ENCODE measurements at regions not wholly inside any gene's neighbourhood (a gene's known extent, or its start where the extent isn't known, plus 50 kb on each side); places are given as distances from the start of the nearest gene placed in this dataset.
"Not testable (repeated sequence)": the region's sequence is repeated elsewhere in the genome, so short reads cannot be mapped to it uniquely, and the experiment has no call there.

- H3K9me3 ChIP-seq (ENCODE audit: low read length); H2AFZ ChIP-seq (ENCODE audit: low read length); H3K27me3 ChIP-seq (ENCODE audit: low read length); H3K9me2 ChIP-seq (replicated peaks; ENCODE audit: insufficient read depth, low read length); H3K4me3 ChIP-seq (ENCODE audit: low read length); H3K36me3 ChIP-seq (ENCODE audit: insufficient read depth, low read length); H3K4me1 ChIP-seq (ENCODE audit: low read length); H3K79me2 ChIP-seq (ENCODE audit: low read length); DNase-seq; H3K9ac ChIP-seq (ENCODE audit: low read length); H3K4me2 ChIP-seq (ENCODE audit: low read depth, low read length, poor library complexity, severe bottlenecking); H3K27ac ChIP-seq (ENCODE audit: low read length); H4K20me1 ChIP-seq (ENCODE audit: insufficient read depth, low read depth, low read length): not testable (repeated sequence)
These were observed 315.0 kb downstream of the NSUN3 start for GRCh38 chr3:94377863-94378262.

- no peak for DNase-seq
- Histone ChIP-seq H3K9me2 (replicated peaks; ENCODE audit: insufficient read depth, low read length) (no peaks in the 10 kb centered on the region), H3K4me1 (ENCODE audit: low read length) (no peaks in the 10 kb centered on the region), H4K20me1 (ENCODE audit: insufficient read depth, low read depth, low read length) (no peaks in the 10 kb centered on the region), H3K9ac (ENCODE audit: low read length) (no peak overlapping the region), H2AFZ (ENCODE audit: low read length) (no peak overlapping the region), H3K27ac (ENCODE audit: low read length) (no peak overlapping the region), H3K27me3 (ENCODE audit: low read length) (no peaks in the 10 kb centered on the region), H3K79me2 (ENCODE audit: low read length) (no peaks in the 10 kb centered on the region), H3K4me2 (ENCODE audit: low read depth, low read length, poor library complexity, severe bottlenecking) (no peak overlapping the region), H3K36me3 (ENCODE audit: insufficient read depth, low read length) (no peaks in the 10 kb centered on the region), H3K4me3 (ENCODE audit: low read length) (no peak overlapping the region), H3K9me3 (ENCODE audit: low read length) (no peaks in the 10 kb centered on the region)
These were observed 315.5 kb downstream of the NSUN3 start for GRCh38 chr3:94378322-94378721.

GRCh38 chr3:94379264-94379663 lies 316.4 kb downstream of the NSUN3 start:
- H3K9ac ChIP-seq (ENCODE audit: low read length) = no peak overlapping the region
- H3K9me2 ChIP-seq (replicated peaks; ENCODE audit: insufficient read depth, low read length) = no peaks in the 10 kb centered on the region
- H3K36me3 ChIP-seq (ENCODE audit: insufficient read depth, low read length) = no peaks in the 10 kb centered on the region
- H3K4me3 ChIP-seq (ENCODE audit: low read length) = no peak overlapping the region
- H3K79me2 ChIP-seq (ENCODE audit: low read length) = no peaks in the 10 kb centered on the region
- H4K20me1 ChIP-seq (ENCODE audit: insufficient read depth, low read depth, low read length) = no peaks in the 10 kb centered on the region
- 0 out of 2 replicates have a peak, but pooled peaks cover 3% of the 10 kb centered on the region for H3K9me3 ChIP-seq (ENCODE audit: low read length)
- H3K4me1 ChIP-seq (ENCODE audit: low read length) = no peaks in the 10 kb centered on the region
- no peaks in the 10 kb centered on the region for H3K27me3 ChIP-seq (ENCODE audit: low read length)
- no peak overlapping the region for H2AFZ ChIP-seq (ENCODE audit: low read length)
- H3K27ac ChIP-seq (ENCODE audit: low read length) = no peak overlapping the region
- no peak for DNase-seq
- no peak overlapping the region for H3K4me2 ChIP-seq (ENCODE audit: low read depth, low read length, poor library complexity, severe bottlenecking)

GRCh38 chr3:94394885-94395284 lies 332.0 kb downstream of the NSUN3 start:
- Histone ChIP-seq H4K20me1 (ENCODE audit: insufficient read depth, low read depth, low read length) (no peaks in the 10 kb centered on the region), H3K9me2 (replicated peaks; ENCODE audit: insufficient read depth, low read length) (no peaks in the 10 kb centered on the region), H3K27ac (ENCODE audit: low read length) (no peak overlapping the region), H3K79me2 (ENCODE audit: low read length) (no peaks in the 10 kb centered on the region), H3K36me3 (ENCODE audit: insufficient read depth, low read length) (no peaks in the 10 kb centered on the region), H3K4me2 (ENCODE audit: low read depth, low read length, poor library complexity, severe bottlenecking) (no peak overlapping the region), H2AFZ (ENCODE audit: low read length) (no peak overlapping the region), H3K27me3 (ENCODE audit: low read length) (no peaks in the 10 kb centered on the region), H3K4me1 (ENCODE audit: low read length) (no peaks in the 10 kb centered on the region), H3K4me3 (ENCODE audit: low read length) (no peak overlapping the region), H3K9ac (ENCODE audit: low read length) (no peak overlapping the region), H3K9me3 (ENCODE audit: low read length) (no peaks in the 10 kb centered on the region)
- no peak for DNase-seq

GRCh38 chr3:94395851-94396250 lies 333.0 kb downstream of the NSUN3 start:
- H3K27ac ChIP-seq (ENCODE audit: low read length) = no peak overlapping the region
- H3K79me2 ChIP-seq (ENCODE audit: low read length) = no peaks in the 10 kb centered on the region
- H3K4me2 ChIP-seq (ENCODE audit: low read depth, low read length, poor library complexity, severe bottlenecking) = no peak overlapping the region
- no peaks in the 10 kb centered on the region for H4K20me1 ChIP-seq (ENCODE audit: insufficient read depth, low read depth, low read length)
- no peak overlapping the region for H2AFZ ChIP-seq (ENCODE audit: low read length)
- no peaks in the 10 kb centered on the region for H3K9me3 ChIP-seq (ENCODE audit: low read length)
- DNase-seq = no peak
- no peak overlapping the region for H3K4me3 ChIP-seq (ENCODE audit: low read length)
- no peaks in the 10 kb centered on the region for H3K27me3 ChIP-seq (ENCODE audit: low read length)
- H3K4me1 ChIP-seq (ENCODE audit: low read length) = no peaks in the 10 kb centered on the region
- no peak overlapping the region for H3K9ac ChIP-seq (ENCODE audit: low read length)
- H3K36me3 ChIP-seq (ENCODE audit: insufficient read depth, low read length) = no peaks in the 10 kb centered on the region
- no peaks in the 10 kb centered on the region for H3K9me2 ChIP-seq (replicated peaks; ENCODE audit: insufficient read depth, low read length)

DNA sequence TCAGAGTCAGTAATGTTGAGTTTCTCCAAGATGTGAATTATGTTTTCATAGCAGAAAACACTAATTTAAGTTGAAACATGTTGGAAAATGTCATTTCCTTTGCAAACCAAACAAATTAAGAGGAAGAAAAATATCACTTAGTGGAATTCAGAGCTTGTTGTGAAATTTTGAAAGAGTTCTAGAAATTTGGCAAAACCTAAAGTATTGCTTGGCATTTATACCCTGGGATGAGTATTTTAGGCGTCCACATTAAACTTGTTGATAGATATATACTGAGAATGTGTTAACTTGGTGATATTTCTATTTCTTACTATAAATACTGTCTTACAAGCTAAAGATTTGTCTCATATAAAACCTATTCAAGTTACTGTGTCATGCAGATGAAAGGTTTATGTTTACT lies 335.2 kb downstream of the NSUN3 start:
- no peaks in the 10 kb centered on the region for H3K9me2 ChIP-seq (replicated peaks; ENCODE audit: insufficient read depth, low read length)
- no peak for DNase-seq
- no peak overlapping the region for H3K27ac ChIP-seq (ENCODE audit: low read length)
- no peak overlapping the region for H2AFZ ChIP-seq (ENCODE audit: low read length)
- no peak overlapping the region for H3K4me3 ChIP-seq (ENCODE audit: low read length)
- H3K79me2 ChIP-seq (ENCODE audit: low read length) = no peaks in the 10 kb centered on the region
- H3K27me3 ChIP-seq (ENCODE audit: low read length) = no peaks in the 10 kb centered on the region
- H3K4me1 ChIP-seq (ENCODE audit: low read length) = no peaks in the 10 kb centered on the region
- no peaks in the 10 kb centered on the region for H3K9me3 ChIP-seq (ENCODE audit: low read length)
- H4K20me1 ChIP-seq (ENCODE audit: insufficient read depth, low read depth, low read length) = no peaks in the 10 kb centered on the region
- no peak overlapping the region for H3K9ac ChIP-seq (ENCODE audit: low read length)
- no peaks in the 10 kb centered on the region for H3K36me3 ChIP-seq (ENCODE audit: insufficient read depth, low read length)
- no peak overlapping the region for H3K4me2 ChIP-seq (ENCODE audit: low read depth, low read length, poor library complexity, severe bottlenecking)

DNA sequence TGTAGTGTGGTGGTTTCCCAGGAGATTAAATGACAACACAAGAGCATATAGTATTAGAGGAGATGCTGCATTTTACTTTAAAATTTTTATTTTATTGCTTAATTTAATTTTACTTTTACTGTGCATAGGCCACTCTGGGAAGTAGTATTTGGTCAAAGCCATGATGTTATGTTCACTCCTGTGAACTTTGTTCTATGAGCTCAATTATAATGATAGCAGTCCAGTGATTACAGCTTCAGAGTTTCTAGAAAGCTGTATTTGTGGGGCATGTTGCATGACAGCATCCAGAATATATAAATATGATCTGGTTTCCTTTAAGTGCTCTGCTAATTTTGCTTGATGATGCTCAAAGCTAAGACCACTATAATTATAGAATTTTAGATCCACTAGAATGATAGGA lies 338.6 kb downstream of the NSUN3 start:
- H3K36me3 ChIP-seq (ENCODE audit: insufficient read depth, low read length) = no peaks in the 10 kb centered on the region
- no peaks in the 10 kb centered on the region for H3K9me3 ChIP-seq (ENCODE audit: low read length)
- no peak overlapping the region for H3K9ac ChIP-seq (ENCODE audit: low read length)
- no peaks in the 10 kb centered on the region for H3K4me1 ChIP-seq (ENCODE audit: low read length)
- H3K4me3 ChIP-seq (ENCODE audit: low read length) = no peak overlapping the region
- no peak overlapping the region for H3K27ac ChIP-seq (ENCODE audit: low read length)
- H3K27me3 ChIP-seq (ENCODE audit: low read length) = no peaks in the 10 kb centered on the region
- H2AFZ ChIP-seq (ENCODE audit: low read length) = no peak overlapping the region
- H3K9me2 ChIP-seq (replicated peaks; ENCODE audit: insufficient read depth, low read length) = no peaks in the 10 kb centered on the region
- no peaks in the 10 kb centered on the region for H3K79me2 ChIP-seq (ENCODE audit: low read length)
- H3K4me2 ChIP-seq (ENCODE audit: low read depth, low read length, poor library complexity, severe bottlenecking) = no peak overlapping the region
- H4K20me1 ChIP-seq (ENCODE audit: insufficient read depth, low read depth, low read length) = no peaks in the 10 kb centered on the region
- DNase-seq = no peak

DNA sequence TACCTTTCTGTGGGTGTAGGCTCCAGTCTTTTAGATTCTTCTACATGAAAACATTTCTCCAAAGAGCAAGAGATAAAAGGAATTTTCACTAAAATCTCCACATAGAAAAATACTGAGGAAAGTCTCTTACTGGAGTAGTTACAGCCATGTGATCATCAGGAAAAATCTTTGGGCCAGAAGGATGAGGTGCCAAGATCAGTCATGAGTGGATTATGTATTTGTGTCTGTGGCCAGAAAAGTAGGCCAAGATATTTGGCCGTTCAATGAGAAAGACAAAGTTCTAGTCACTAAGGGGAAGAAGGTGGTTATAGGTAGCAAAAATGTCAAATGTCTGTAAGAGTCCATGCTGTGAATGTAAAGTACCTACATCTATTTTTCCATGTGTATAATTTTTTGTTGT lies 339.3 kb downstream of the NSUN3 start:
- H3K4me2 ChIP-seq (ENCODE audit: low read depth, low read length, poor library complexity, severe bottlenecking) = no peak overlapping the region
- DNase-seq = no peak
- H3K9me3 ChIP-seq (ENCODE audit: low read length) = no peaks in the 10 kb centered on the region
- H3K79me2 ChIP-seq (ENCODE audit: low read length) = no peaks in the 10 kb centered on the region
- H3K27me3 ChIP-seq (ENCODE audit: low read length) = no peaks in the 10 kb centered on the region
- H3K36me3 ChIP-seq (ENCODE audit: insufficient read depth, low read length) = no peaks in the 10 kb centered on the region
- H3K4me1 ChIP-seq (ENCODE audit: low read length) = no peaks in the 10 kb centered on the region
- H4K20me1 ChIP-seq (ENCODE audit: insufficient read depth, low read depth, low read length) = no peaks in the 10 kb centered on the region
- H3K9ac ChIP-seq (ENCODE audit: low read length) = no peak overlapping the region
- no peak overlapping the region for H2AFZ ChIP-seq (ENCODE audit: low read length)
- no peak overlapping the region for H3K4me3 ChIP-seq (ENCODE audit: low read length)
- no peaks in the 10 kb centered on the region for H3K9me2 ChIP-seq (replicated peaks; ENCODE audit: insufficient read depth, low read length)
- H3K27ac ChIP-seq (ENCODE audit: low read length) = no peak overlapping the region

All from Karpas-422 (cell line).